TTC549 (cell line): ENCODE measurements at regions not wholly inside any gene's neighbourhood (a gene's known extent, or its start where the extent isn't known, plus 50 kb on each side); places are given as distances from the start of the nearest gene placed in this dataset.

ENCODE experiments used
- FAIRE-seq: peaks from 2 replicates; lab custom pipeline; 2012; peaks lifted over from hg19 to GRCh38; lab: Jason Lieb, UNC

DNA sequence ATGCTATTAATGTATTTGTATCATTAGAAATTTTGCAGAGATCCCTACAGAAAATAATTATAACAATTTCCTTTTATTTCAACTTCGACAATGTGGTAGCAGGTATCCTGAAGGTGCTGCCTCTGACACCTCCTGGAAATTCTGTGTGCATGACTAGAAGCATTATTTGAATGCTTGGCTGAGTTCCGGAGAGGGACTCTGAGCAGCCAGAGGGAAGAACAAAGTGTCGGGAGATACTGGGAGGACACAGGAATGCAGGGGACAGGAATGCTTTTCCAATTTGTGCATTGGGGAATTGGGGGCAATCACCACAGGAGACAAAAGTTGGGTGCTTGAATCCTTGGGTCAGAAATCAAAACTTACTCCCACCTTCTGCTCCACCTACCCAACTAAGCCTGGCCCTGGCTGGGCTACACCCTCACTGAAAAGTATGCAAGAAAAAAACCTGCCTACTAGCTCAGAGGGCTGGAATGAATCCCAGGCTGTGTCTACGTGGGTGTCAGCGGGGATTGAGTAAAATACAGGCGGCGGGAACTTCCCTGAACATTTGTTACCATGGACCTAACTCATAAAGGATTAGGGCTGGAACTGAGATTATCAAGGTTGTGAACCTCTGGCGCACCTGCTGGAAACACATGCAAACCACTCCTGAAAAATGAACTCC, 299.3 kb downstream of the SOX11 start:
- FAIRE-seq = no peak

DNA sequence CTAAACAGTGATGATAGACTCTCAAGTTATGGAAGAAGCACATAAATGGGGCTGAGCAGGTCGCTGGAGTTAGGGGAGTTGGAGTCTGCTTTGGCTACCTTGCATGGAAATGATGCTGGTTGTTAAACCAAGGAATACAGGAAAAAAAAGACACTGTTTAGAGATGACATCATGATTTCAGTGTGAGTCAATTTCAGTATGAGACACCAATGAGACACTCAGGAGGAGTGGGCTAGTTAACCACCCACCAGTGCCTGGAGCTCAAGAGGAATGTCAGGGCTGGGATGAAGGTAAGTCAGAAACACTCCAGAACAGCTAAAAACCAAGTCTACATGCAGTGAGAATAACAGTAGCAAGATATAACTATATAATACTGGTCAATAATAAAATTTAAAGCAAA, 303.6 kb downstream of the SOX11 start:
- no peak for FAIRE-seq

DNA sequence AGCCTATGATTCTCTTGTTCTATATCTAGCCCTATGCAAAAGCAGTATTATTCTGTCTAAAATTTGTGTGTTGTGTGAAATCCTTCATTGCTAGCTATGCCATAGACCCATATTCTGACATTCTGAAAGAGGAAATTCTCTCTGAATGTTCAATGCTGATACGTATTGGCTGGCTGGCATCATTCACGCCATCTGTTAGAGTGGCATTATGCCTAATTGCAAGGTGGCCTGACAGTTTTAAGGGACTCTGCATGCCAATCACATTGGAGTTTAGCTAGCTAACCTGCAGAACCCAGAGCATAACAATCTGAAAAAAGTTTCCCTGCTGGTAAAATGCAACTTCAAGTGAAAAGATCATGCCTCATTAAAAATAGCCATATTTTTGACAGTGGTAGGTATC, 316.0 kb downstream of the SOX11 start:
- FAIRE-seq = no peak

DNA sequence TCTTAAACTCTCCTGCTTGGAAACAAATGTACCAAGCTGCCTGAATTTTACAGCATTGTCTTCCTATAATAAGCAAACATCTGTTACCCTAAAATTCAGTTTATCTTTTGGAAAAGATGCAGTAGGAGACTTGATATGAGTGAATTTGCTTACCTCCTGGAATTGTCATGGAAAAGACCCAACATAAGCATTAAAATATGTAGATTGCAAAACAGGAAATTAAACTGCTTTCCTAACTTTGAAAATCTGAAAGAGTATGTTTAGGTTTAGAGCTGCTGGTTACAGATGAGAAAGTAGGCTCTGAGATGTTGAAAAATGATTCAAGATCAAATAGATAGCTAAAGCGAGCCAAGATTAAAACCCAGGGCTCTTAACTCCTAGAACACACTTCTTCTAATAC, 316.5 kb downstream of the SOX11 start:
- FAIRE-seq = no peak

DNA sequence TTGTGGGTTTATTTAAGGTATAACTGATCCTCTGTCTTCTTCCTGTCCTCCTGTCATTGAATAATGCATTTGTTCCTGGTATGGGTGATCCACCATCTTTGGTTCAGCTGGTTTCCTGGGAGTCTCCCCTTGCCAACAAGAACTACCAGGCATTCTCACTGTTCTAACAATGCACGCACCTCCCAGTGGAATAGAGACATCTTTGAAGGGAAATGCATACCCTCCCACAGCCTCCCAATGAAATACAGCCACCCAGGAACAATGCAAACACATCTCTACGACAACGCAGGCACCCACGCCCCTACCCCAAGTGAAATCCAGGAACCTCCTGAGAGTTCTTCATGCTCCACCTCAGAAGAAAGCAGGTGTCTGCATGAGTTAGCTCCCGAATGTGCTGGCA, 318.0 kb downstream of the SOX11 start:
- FAIRE-seq = no peak

DNA sequence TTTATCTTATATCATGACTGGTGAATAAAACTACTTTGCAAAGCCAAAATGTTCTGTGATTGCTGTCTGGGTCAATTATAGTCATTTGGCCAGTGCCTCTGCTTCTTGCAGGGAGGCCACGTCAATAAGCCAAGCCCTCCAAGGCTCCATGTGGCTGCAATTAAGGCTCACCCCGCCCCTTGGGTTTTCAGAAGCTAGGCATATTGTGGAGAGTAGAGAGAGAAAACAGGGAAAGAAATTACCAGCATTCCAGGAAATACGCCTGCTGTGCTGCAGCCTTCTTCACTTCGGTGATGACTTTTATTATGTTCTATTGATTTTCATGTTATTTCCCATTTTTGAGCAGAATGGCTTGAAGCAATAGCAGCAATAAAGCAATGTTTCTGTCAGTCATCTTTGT, 319.7 kb downstream of the SOX11 start:
- no peak for FAIRE-seq

DNA sequence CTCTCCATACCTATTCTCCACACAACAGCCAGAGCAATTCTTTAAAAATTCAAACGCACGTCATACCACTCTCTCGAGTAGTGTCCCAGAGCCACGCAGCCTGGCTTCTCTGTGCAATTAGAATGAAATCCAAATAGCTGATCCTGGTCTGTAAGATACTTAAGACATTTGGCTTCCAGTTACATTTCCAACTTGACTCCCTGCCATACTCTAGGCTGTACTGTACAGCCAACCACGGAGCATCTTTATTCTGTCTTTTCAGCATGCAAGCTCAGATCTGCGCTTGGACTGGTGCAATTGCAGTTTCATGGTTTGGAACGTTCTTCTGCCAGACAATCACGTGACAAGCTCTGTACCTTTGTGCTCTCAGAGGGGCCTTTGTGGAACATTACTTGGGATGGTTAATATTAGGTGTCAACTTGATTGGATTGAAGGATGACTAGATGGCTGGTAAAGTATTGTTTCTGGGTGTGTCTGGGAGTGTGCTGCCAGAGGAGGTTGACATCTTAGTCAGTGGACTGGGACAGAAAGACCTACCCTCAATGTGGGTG, 325.6 kb downstream of the SOX11 start:
- FAIRE-seq = no peak

DNA sequence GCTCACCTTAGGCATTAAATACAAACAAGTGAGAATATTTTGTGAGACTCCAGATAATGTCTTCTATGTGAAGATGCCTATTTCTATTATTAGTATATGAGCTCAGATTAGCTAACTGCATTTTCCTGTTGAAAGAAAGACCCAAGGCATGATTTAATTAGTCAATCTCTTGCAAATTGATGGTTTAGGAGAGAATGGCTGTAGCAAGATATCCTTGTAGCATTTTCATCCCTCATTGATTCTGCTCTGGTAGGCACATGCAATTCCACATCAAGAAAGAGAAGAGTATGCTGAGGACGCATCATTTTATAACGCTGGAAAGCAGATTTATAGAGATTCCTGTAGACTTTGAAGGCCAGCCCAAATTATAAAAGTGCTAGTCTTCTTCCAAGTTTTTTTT, 332.0 kb downstream of the SOX11 start:
- FAIRE-seq = no peak

DNA sequence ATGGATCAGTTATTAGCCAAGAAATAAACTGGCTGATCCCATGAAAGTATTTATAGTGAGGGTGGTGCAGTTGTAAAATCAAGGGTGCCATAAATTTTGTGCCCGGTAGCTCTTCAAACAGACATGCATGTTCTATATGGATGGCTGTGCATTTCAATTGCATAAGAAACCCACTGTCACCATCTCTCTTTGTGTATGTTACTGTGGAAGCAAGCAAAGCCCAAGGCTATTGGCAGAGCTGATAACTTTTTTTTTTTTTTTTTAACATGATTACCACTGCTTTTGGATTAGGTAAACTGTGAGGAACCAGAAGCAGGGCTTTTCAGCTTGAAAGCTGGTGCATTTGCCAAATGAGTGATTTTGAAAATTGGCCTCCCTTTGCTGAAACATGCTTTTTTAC, 332.6 kb downstream of the SOX11 start:
- FAIRE-seq = no peak

DNA sequence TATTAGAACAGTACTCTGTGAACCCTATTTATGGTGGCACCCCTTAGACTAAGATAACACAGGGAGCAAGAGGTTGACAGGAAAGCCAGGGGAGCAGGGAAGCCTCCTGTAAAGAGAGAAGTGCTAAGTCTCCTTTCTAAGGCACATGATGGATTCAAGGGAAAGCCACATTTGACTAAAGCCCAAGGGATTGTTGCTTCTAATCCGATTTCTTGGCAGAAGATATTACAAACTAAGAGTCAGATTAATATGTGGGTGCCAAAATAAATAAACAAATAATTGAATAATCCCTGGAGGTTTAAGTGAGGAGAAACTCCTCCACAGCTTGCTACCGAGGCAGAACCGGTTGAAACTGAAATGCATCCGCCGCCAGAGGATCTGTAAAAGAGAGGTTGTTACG, 333.2 kb downstream of the SOX11 start:
- FAIRE-seq = no peak

DNA sequence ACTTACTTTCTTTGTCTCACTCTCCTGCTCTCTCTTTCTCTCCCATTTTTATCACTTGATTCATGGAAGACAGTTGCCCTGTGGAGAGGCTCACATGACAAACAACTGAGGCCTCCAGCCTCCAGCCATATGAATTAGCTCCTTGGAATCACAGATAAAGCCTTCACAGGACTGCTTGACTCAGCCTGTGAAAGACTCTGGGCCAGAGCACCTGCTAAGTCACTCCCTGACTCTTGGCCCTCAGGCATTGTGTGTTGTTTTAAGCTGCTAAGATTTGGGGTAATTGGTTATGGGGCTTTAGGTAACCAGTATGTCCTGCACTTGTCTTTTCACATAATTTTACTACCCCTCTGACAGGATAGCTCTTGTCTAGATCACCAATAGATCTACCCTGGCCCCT, 334.9 kb downstream of the SOX11 start:
- FAIRE-seq = no peak

DNA sequence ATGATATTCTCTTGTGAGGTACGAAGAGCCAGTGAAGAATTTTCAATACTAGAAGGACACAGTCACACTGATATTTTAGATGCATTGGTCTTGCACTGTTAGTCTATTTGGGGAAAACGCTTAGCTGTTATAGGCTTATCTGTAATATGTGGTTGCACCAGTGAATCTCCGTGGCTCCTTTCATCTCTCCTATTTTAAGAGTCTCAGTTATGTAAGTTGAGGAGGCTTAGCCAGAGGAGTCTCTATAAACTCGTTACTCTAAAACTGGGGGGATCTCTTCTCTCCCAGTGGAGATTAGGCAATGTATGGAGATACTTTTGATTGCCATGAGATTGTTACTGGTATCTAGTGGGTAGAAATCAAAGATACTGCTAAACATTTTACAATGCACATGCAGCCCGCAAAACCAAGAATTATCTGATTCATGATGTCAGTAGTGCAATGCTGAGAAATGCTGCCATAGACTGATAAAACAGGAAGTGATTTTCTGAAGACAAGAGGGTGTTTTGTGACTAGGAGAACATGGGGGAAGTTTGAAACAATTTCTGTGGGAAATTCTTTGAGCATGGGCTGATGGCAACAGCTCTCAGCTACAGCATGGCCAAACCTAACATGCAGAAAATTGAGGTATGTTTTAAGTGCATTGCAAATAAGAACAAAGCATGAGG, 339.1 kb downstream of the SOX11 start:
- no peak for FAIRE-seq

DNA sequence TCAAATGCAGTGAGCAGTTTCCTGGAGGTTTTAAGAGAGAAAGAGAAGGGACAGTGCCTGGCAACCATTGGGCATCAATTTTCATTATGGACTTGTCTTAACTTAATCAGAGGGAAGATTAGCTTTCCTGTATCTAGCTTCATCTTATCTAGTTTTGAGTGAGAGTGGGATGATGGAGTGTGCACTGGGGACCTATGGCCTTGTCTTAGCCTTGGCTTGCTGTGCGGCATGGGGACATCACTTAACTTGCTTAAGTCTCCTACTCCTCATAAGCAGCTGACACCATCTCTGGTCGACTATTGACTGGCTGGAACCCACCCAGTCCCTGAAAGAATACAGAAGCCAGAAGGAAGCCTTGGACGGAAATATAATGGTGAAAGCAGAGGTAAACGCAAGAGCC, 344.0 kb downstream of the SOX11 start:
- no peak for FAIRE-seq

DNA sequence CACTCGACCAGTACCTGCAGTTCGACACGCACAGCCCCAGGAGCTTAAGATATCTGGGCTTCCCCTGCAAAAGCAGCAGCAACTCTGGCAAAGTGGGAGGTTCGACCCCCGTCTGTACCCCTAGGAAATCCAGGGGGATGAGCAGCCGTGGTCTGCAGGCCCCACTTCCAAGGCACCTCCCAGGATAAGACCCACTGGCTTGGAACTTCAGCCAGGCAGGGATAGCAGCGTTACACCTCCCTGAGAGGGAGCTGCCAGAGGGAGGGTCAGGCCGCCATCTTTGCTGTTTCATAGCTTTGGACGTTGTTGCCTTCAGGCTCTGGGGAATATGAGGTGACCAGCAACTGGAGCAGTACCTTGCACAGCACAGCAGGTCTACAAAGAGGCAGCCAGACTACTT, 351.1 kb downstream of the SOX11 start:
- no peak for FAIRE-seq

DNA sequence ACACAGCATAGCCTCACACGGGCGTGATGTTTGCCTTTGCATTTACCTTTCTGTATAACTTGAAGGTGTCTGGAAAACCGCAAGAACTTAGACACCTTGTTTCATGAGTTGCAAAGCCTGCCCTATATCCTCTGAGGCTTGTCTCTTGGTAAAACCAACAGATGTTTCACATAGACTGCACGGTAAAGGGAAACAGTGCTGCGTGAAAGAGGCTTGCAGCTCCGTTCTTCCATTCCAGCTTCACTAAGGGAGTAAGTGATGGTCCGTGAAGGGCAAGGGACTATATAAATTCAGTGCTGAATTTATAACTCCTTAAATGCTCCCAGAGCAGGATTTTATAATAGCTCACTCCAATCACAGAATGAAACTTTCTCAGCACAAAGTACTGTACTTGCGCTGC, 360.5 kb downstream of the SOX11 start:
- FAIRE-seq = no peak

DNA sequence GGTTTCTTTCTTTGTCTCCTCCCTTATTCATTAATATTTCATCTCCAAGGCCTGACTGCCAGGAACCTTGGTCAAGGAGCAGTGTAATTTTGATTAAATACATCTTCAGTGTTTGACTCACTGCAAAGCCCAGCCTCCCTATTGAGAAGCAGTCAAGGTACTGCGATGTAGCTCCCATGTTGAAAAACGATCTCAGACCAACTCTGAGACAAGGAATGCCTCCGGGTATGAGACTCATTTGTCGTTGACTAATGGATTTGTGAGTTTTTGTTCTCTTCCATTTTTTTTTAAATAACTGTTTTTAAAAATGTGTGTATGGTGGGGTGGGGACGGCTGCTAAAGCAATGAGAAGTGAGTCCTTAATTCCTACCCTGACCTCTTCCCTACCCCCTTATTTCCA, 361.6 kb downstream of the SOX11 start:
- no peak for FAIRE-seq

DNA sequence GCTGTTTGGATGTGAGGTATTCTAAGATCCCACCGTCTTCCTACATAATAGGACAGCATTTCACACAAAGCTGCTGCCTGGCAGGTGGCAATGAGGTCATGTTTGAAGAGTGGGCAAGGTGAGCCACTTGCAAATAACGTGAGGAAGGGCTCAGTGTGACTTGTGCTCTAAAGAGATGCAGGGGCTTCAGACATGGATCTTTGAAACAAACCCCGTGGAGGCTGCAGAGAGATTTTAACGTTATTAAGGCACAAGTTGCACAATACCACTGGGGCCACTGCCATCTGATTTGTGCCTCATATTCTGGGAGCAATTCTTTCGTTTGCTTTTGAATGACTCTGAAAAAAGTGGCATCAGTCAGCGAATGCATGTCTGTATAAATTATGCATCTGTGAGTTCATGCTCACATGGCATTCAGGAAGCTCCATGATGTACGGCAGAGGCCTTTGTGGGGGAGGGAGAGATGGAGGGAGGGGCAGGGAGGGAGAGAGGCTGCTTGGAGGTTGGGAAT, 362.0 kb downstream of the SOX11 start:
- FAIRE-seq = no peak

DNA sequence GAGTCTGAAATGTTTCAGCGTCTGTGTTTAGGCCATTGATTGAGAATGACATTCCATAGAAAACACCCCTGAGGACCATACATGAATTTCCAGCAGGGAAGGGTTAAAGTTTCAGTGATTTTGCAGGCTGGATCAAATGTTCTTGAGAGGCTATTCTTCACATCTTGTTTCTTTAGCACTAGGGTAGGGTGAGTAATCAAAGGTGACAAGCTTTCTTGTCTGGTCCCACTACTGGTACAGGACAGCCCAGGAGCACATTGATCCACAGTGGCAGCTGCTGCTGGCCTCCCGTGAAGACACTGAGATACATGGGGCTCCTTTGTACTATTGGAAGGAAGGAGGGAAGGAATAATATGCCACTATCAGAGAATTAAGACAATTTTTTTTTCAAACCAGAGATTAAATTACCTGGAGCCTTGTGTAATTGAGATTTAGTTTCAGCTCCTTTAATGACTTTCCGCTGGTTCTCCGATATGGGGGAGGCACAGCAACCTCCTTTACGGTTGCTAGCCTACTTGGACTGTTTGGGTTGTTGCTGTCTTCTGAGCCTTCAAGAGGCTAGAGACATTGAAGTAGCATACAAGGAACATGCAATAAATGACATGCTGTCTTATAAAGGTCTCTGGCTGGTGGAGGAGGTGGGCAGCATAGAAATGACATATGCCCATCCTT, 368.9 kb downstream of the SOX11 start:
- FAIRE-seq = no peak

DNA sequence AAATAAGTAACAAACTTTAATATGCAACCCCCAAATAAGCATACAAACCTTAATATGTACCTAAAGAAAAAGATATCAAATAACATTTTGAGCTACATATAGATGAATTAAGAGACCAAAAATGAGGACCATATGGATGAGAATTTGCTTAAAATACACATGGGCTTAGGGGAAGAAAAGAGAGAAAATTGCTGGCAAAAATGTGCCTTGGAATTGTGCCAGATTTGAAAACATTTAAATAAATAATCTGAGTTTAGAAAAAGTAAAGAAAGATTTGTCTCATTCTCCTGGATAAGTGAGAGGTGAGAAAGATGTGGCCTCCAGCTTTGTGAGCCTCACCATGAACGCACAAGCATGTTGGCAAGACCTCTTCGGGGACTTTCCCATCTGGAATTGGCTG, 372.6 kb downstream of the SOX11 start:
- FAIRE-seq = no peak

DNA sequence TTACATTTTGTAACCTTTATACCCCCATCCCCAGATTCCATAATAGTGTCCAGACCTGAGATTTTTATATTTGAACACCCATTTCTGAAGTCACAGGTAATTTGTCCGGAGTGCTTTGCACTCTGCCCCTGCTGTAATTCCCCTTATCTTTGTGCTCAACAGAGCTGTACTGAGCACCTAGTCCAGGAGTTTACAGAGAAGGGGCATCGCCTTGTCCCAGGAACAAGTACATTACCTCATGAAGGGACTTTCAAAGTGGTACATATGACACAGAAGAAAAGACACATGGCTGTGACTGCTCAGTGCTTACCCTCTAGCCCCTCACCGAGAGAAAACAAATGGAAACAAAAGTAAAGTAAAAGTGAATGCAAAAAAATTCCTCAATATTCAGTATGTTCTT, 373.5 kb downstream of the SOX11 start:
- FAIRE-seq = no peak

DNA sequence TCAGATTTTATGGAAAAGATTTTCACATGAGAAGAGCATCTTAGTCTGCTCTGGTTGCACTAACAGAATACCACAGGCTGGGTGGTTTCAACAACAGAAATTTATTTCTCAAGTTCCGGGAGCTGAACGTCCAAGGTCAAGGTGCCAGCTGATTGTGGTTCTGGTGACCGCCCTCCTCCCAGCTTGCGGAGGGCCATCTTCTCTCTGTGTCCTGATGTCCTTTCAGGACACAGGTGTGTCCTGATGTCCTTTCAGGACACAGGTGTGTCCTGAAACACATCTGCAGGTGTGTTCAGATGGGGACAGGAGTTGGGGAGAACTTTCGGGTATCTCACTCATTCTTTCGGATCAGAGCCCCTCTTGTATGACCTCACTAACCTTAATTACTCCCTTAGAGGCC, 374.9 kb downstream of the SOX11 start:
- FAIRE-seq = no peak

DNA sequence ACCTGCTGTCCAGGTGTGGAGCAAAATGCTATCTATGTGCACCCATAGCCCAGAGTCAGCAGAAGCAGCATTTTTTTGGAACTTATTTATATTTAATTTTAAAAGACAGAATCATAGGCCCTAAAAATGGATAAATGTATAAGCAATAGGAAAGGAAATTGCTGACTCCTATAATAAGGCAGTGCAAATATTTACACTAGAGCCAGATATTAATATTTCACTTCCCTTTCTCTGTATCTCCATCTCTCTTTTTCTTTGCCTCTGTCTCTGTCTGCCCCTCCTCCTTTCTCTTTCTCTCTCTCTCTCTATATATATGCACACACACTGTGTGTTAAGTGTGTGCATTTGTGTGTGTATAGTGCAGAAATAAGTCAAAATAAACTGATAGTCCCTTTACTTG, 375.6 kb downstream of the SOX11 start:
- no peak for FAIRE-seq

DNA sequence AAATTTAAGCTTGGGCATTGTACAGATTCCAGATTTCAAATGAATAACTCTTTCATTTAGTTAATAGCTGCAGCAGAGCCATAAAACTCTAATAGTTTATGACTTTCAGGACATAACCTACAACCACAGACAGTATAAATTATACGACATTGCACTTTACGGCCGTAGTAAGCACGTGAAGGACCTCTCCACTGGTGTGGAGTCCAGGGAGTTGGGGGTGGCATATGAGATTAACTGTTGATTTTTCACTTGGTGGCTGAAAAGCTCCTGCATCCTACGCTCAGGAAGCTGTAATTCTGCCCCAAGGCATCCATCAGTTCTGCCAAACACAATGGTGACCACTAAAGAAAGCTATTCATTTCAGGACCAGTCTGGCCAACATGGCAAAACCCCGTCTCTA, 376.2 kb downstream of the SOX11 start:
- FAIRE-seq = no peak
